Neural cell (in vitro differentiated cells): ENCODE measurements at regions not wholly inside any gene's neighbourhood (a gene's known extent, or its start where the extent isn't known, plus 50 kb on each side); places are given as distances from the start of the nearest gene placed in this dataset.
A peak's percentile ranks its signal among the peaks of the same experiment; 100 is the strongest.

Experiments used
- H2AFZ ChIP-seq: fragments of 200-600, 300-800 bp; sonication (generic), shearing (Covaris generic); 2 replicates; pipeline ENCODE4 v1.6.0; 2014; ENCODE audit warnings: low read depth, mild to moderate bottlenecking, antibody characterized with exemption, low read length, moderate library complexity
- H3F3A ChIP-seq: fragments of 200-600 bp; shearing (Covaris generic); 2 replicates; pipeline ENCODE4 v1.6.1; 2016; ENCODE audit warnings: mild to moderate bottlenecking, moderate library complexity, mixed read lengths, antibody characterized with exemption, low read length; ENCODE audit not compliant: insufficient read depth, poor library complexity, severe bottlenecking
- H3K27ac ChIP-seq: fragments of 200-600, 300-800 bp; sonication (generic), shearing (Covaris generic); 2 replicates; pipeline ENCODE4 v1.5.1; 2014; ENCODE audit warnings: mild to moderate bottlenecking, low read length, moderate library complexity
- H3K27me3 ChIP-seq: fragments of 300-800, 200-600 bp; sonication (generic), shearing (Covaris generic); 2 replicates; pipeline ENCODE4 v1.6.0; 2014; ENCODE audit warnings: mild to moderate bottlenecking, low read depth, low read length, moderate library complexity; ENCODE audit not compliant: insufficient read depth
- H3K36me3 ChIP-seq: fragments of 300-800, 200-600 bp; sonication (generic), shearing (Covaris generic); 2 replicates; pipeline ENCODE4 v1.5.1; 2014; ENCODE audit warnings: mild to moderate bottlenecking, antibody characterized with exemption, low read length, moderate library complexity; ENCODE audit not compliant: insufficient read depth
- H3K4me2 ChIP-seq: fragments of 300-800, 200-600 bp; sonication (generic), shearing (Covaris generic); 2 replicates; pipeline ENCODE4 v1.6.0; 2014; ENCODE audit warnings: mild to moderate bottlenecking, low read length
- H3K4me3 ChIP-seq: fragments of 300-800, 200-600 bp; sonication (generic), shearing (Covaris generic); 2 replicates; pipeline ENCODE4 v1.5.1; 2014; ENCODE audit warnings: mild to moderate bottlenecking, low read length, moderate library complexity
- H3K79me2 ChIP-seq: fragments of 200-600 bp; shearing (Covaris generic); replicated peaks from 2 replicates; pipeline ENCODE4 v1.6.0; 2014; ENCODE audit warnings: mild to moderate bottlenecking, low read length, moderate library complexity; ENCODE audit not compliant: insufficient read depth
- H3K9ac ChIP-seq: fragments of 300-800, 200-600 bp; sonication (generic), shearing (Covaris generic); 2 replicates; pipeline ENCODE4 v1.6.1; 2016; ENCODE audit warnings: mild to moderate bottlenecking, low read length, mixed read lengths
- H3K9me2 ChIP-seq: fragments of 200-600 bp; shearing (Covaris generic); 2 replicates; pipeline ENCODE4 v1.6.1; 2016; ENCODE audit warnings: mild to moderate bottlenecking, low read length, mixed read lengths; ENCODE audit not compliant: insufficient read depth
- H3K9me3 ChIP-seq: fragments of 200-600, 300-800 bp; sonication (generic), shearing (Covaris generic); 2 replicates; pipeline ENCODE4 v1.6.1; 2016; ENCODE audit warnings: mild to moderate bottlenecking, mixed run types, low read length, moderate library complexity, mixed read lengths
- H4K20me1 ChIP-seq: fragments of 200-600 bp; shearing (Covaris generic); 2 replicates; pipeline ENCODE4 v1.6.1; 2016; ENCODE audit warnings: mild to moderate bottlenecking, mixed run types; ENCODE audit not compliant: insufficient read depth
- EP300 ChIP-seq: fragments of 450-650 bp; conservative IDR thresholded peaks from 2 replicates; pipeline ENCODE4 v1.6.1; 2014; ENCODE audit warnings: antibody characterized with exemption, mild to moderate bottlenecking, moderate library complexity; ENCODE audit not compliant: poor library complexity, severe bottlenecking
- EZH2 ChIP-seq: fragments of 200-600, 300-800 bp; shearing (Covaris generic), sonication (generic); IDR thresholded peaks from 2 replicates; pipeline ENCODE4 v1.6.1; 2014; ENCODE audit warnings: antibody characterized with exemption, low read length, borderline replicate concordance, mild to moderate bottlenecking; ENCODE audit not compliant: insufficient read depth, poor library complexity, severe bottlenecking
- MXI1 ChIP-seq: fragments of 450-650 bp; conservative IDR thresholded peaks from 2 replicates; pipeline ENCODE4 v1.6.1; 2014; ENCODE audit warnings: antibody characterized with exemption, mild to moderate bottlenecking; ENCODE audit not compliant: poor library complexity, severe bottlenecking
- POLR2AphosphoS5 ChIP-seq: IDR thresholded peaks from 2 replicates; pipeline ENCODE4 v1.6.1; 2012
- RAD21 ChIP-seq: fragments of 450-650 bp; conservative IDR thresholded peaks from 2 replicates; pipeline ENCODE4 v1.6.1; 2014; ENCODE audit warnings: antibody characterized with exemption, mild to moderate bottlenecking, moderate library complexity
- SMC3 ChIP-seq: fragments of 450-650 bp; conservative IDR thresholded peaks from 2 replicates; pipeline ENCODE4 v1.6.1; 2014; ENCODE audit warnings: antibody characterized with exemption, mild to moderate bottlenecking, moderate library complexity; ENCODE audit not compliant: poor library complexity
- TAF1 ChIP-seq: IDR thresholded peaks from 2 replicates; pipeline ENCODE4 v1.6.1; 2012; ENCODE audit warnings: low read depth
- TF ChIP-seq, protein P1 (sequence below): IDR thresholded peaks from 2 replicates; pipeline ENCODE4 v1.6.1; 2012; ENCODE audit warnings: borderline replicate concordance
- TF ChIP-seq, protein P2 (sequence below): fragments of 450-650 bp; IDR thresholded peaks from 2 replicates; pipeline ENCODE4 v1.5.1; 2014; ENCODE audit warnings: antibody characterized with exemption, mild to moderate bottlenecking, moderate library complexity; ENCODE audit not compliant: poor library complexity, severe bottlenecking

DNA sequence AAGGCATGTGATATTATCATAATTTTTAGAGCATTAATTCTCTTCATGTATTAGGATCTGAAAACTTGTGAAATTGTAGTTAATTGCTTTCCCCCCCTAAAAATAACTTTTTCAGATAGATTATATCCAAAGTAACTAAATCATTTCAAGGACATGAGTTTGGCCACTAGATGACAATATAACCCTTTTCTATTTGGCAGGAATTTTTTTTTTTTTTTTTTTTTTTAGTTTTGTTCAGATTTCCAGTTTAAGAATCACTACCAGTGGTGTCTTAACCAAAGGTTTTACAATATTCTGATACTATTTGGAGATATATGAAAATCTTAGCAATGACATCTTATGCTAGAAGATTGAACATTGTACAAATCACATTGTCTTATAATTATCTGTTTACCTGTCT, 370.8 kb downstream of the AMY1C start:
- Histone ChIP-seq H3K4me2 (no peak overlapping the region), H3K9me2 (no peaks in the 10 kb centered on the region), H3K36me3 (no peaks in the 10 kb centered on the region), H3K9me3 (no peaks in the 10 kb centered on the region), H4K20me1 (no peaks in the 10 kb centered on the region), H3K27ac (no peak overlapping the region), H2AFZ (no peak overlapping the region), H3K27me3 (no peaks in the 10 kb centered on the region), H3K9ac (no peak overlapping the region), H3K79me2 (no peaks in the 10 kb centered on the region), H3F3A (no peaks in the 10 kb centered on the region), H3K4me3 (no peak overlapping the region)
- TF ChIP-seq, protein P1, sequence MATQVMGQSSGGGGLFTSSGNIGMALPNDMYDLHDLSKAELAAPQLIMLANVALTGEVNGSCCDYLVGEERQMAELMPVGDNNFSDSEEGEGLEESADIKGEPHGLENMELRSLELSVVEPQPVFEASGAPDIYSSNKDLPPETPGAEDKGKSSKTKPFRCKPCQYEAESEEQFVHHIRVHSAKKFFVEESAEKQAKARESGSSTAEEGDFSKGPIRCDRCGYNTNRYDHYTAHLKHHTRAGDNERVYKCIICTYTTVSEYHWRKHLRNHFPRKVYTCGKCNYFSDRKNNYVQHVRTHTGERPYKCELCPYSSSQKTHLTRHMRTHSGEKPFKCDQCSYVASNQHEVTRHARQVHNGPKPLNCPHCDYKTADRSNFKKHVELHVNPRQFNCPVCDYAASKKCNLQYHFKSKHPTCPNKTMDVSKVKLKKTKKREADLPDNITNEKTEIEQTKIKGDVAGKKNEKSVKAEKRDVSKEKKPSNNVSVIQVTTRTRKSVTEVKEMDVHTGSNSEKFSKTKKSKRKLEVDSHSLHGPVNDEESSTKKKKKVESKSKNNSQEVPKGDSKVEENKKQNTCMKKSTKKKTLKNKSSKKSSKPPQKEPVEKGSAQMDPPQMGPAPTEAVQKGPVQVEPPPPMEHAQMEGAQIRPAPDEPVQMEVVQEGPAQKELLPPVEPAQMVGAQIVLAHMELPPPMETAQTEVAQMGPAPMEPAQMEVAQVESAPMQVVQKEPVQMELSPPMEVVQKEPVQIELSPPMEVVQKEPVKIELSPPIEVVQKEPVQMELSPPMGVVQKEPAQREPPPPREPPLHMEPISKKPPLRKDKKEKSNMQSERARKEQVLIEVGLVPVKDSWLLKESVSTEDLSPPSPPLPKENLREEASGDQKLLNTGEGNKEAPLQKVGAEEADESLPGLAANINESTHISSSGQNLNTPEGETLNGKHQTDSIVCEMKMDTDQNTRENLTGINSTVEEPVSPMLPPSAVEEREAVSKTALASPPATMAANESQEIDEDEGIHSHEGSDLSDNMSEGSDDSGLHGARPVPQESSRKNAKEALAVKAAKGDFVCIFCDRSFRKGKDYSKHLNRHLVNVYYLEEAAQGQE, result no peak
- TF ChIP-seq SMC3 (peak; percentile 50), EZH2 (no peak), TAF1 (no peak), POLR2AphosphoS5 (no peak), MXI1 (no peak), RAD21 (peak; percentile 65), EP300 (no peak)
- TF ChIP-seq, protein P2, sequence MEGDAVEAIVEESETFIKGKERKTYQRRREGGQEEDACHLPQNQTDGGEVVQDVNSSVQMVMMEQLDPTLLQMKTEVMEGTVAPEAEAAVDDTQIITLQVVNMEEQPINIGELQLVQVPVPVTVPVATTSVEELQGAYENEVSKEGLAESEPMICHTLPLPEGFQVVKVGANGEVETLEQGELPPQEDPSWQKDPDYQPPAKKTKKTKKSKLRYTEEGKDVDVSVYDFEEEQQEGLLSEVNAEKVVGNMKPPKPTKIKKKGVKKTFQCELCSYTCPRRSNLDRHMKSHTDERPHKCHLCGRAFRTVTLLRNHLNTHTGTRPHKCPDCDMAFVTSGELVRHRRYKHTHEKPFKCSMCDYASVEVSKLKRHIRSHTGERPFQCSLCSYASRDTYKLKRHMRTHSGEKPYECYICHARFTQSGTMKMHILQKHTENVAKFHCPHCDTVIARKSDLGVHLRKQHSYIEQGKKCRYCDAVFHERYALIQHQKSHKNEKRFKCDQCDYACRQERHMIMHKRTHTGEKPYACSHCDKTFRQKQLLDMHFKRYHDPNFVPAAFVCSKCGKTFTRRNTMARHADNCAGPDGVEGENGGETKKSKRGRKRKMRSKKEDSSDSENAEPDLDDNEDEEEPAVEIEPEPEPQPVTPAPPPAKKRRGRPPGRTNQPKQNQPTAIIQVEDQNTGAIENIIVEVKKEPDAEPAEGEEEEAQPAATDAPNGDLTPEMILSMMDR, result peak; percentile 54

DNA sequence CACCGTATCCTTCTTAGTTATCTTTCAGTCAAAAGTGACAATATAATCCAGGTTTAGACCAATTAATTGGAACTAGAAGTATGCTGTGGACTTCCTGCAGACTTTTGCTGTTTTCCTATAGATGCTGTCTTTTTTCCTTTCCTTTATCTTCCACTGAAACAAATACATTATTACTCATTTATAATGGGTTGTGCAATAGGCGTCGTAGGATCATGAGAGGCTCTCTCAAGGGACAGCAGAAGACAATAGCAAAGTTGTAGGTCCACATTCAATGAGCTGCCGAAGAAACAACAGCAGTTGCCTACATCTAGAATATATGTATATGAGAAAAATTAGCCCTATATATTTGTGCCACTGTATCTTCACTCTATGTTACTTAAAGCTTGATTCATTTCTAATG, 371.6 kb downstream of the AMY1C start:
- Histone ChIP-seq H4K20me1 (no peaks in the 10 kb centered on the region), H3K4me3 (no peak overlapping the region), H3K9ac (no peak overlapping the region), H3K4me2 (no peak overlapping the region), H3K36me3 (no peaks in the 10 kb centered on the region), H3K27me3 (no peaks in the 10 kb centered on the region), H3K27ac (no peak overlapping the region), H3K79me2 (no peaks in the 10 kb centered on the region), H3K9me2 (no peaks in the 10 kb centered on the region), H2AFZ (no peak overlapping the region), H3K9me3 (no peaks in the 10 kb centered on the region), H3F3A (no peaks in the 10 kb centered on the region)
- TF ChIP-seq EP300 (no peak), POLR2AphosphoS5 (no peak), SMC3 (no peak), MXI1 (no peak), EZH2 (no peak)
- TF ChIP-seq, protein P1, result no peak
